ENCODE measurements at regions not wholly inside any gene's neighbourhood (a gene's known extent, or its start where the extent isn't known, plus 50 kb on each side); places are given as distances from the start of the nearest gene placed in this dataset.

GRCh38 chr9:126017758-126018157 is 270.6 kb downstream of the PBX3 start:
- DNase-seq (ENCODE audit: low spot score) = no peak

- no peak for DNase-seq (ENCODE audit: low spot score)
Measured at GRCh38 chr9:126020836-126021235, 273.7 kb downstream of the PBX3 start.

GRCh38 chr9:126023962-126024361 is 276.8 kb downstream of the PBX3 start:
- DNase-seq (ENCODE audit: low spot score) = no peak

GRCh38 chr9:126024581-126025230 is 277.5 kb downstream of the PBX3 start:
- DNase-seq (ENCODE audit: low spot score) = no peak

GRCh38 chr9:126025991-126026390 is 278.8 kb downstream of the PBX3 start:
- DNase-seq (ENCODE audit: low spot score) = no peak

- no peak for DNase-seq (ENCODE audit: low spot score)
Measured at GRCh38 chr9:126027566-126027965, 280.4 kb downstream of the PBX3 start.

- DNase-seq (ENCODE audit: low spot score) = no peak
Measured at GRCh38 chr9:126028746-126029145, 281.6 kb downstream of the PBX3 start.

GRCh38 chr9:126030716-126031115 is 283.5 kb downstream of the PBX3 start:
- DNase-seq (ENCODE audit: low spot score) = no peak

GRCh38 chr9:126031116-126031515 is 283.9 kb downstream of the PBX3 start:
- no peak for DNase-seq (ENCODE audit: low spot score)

GRCh38 chr9:126032135-126032534 is 285.0 kb downstream of the PBX3 start:
- no peak for DNase-seq (ENCODE audit: low spot score)

GRCh38 chr9:126033318-126033717 is 286.1 kb downstream of the PBX3 start:
- DNase-seq (ENCODE audit: low spot score) = no peak

GRCh38 chr9:126033956-126034355 is 286.8 kb downstream of the PBX3 start:
- DNase-seq (ENCODE audit: low spot score) = no peak

GRCh38 chr9:126036881-126037291 is 289.7 kb downstream of the PBX3 start:
- no peak for DNase-seq (ENCODE audit: low spot score)

- DNase-seq (ENCODE audit: low spot score) = no peak
Measured at GRCh38 chr9:126038790-126039189, 287.8 kb upstream of the MVB12B start.

GRCh38 chr9:126043681-126044080 is 282.9 kb upstream of the MVB12B start:
- DNase-seq (ENCODE audit: low spot score) = no peak

GRCh38 chr9:126049088-126049487 is 277.5 kb upstream of the MVB12B start:
- DNase-seq (ENCODE audit: low spot score) = no peak

- no peak for DNase-seq (ENCODE audit: low spot score)
Measured at GRCh38 chr9:126049896-126050604, 276.6 kb upstream of the MVB12B start.

- no peak for DNase-seq (ENCODE audit: low spot score)
Measured at GRCh38 chr9:126050605-126050990, 276.0 kb upstream of the MVB12B start.

- no peak for DNase-seq (ENCODE audit: low spot score)
Measured at GRCh38 chr9:126051446-126052130, 275.0 kb upstream of the MVB12B start.

- no peak for DNase-seq (ENCODE audit: low spot score)
Measured at GRCh38 chr9:126052791-126053190, 273.8 kb upstream of the MVB12B start.

- DNase-seq (ENCODE audit: low spot score) = no peak
Measured at GRCh38 chr9:126053913-126054312, 272.7 kb upstream of the MVB12B start.

- DNase-seq (ENCODE audit: low spot score) = no peak
Measured at GRCh38 chr9:126055381-126055985, 271.1 kb upstream of the MVB12B start.
